ENCODE measurements at regions not wholly inside any gene's neighbourhood (a gene's known extent, or its start where the extent isn't known, plus 50 kb on each side); places are given as distances from the start of the nearest gene placed in this dataset.

- Histone ChIP-seq H3K4me2 (ENCODE audit: insufficient read depth, insufficient read length, low read length) (no peak overlapping the region), H3K27ac (ENCODE audit: insufficient read length, low read depth, low read length) (no peak overlapping the region), H2BK5ac (ENCODE audit: insufficient read length, low read length) (no peak overlapping the region), H2BK120ac (ENCODE audit: low read depth, low read length, poor library complexity, severe bottlenecking) (no peak overlapping the region), H3K4me1 (ENCODE audit: insufficient read depth, low read length) (no peaks in the 10 kb centered on the region), H3K18ac (ENCODE audit: insufficient read length, low read depth, low read length) (no peak overlapping the region), H3K79me1 (ENCODE audit: insufficient read depth, low read depth, low read length, poor library complexity, severe bottlenecking) (no peaks in the 10 kb centered on the region), H4K91ac (ENCODE audit: insufficient read length, low read depth, low read length) (no peak overlapping the region), H4K20me1 (ENCODE audit: control insufficient read depth, insufficient read depth, insufficient read length) (no peaks in the 10 kb centered on the region), H2AK5ac (ENCODE audit: insufficient read length, low read length) (no peak overlapping the region), H3K9me3 (ENCODE audit: control insufficient read depth, low read depth, low read length) (no peaks in the 10 kb centered on the region), H2BK20ac (ENCODE audit: low read depth, low read length, poor library complexity, severe bottlenecking) (no peak overlapping the region), H3K23ac (ENCODE audit: insufficient read length, low read depth, low read length) (no peak overlapping the region), H4K8ac (replicated peaks; ENCODE audit: insufficient read length, low read depth, low read length) (no peak overlapping the region), H3K4ac (ENCODE audit: low read depth, low read length) (no peak overlapping the region), H2BK12ac (ENCODE audit: insufficient read length, low read depth, low read length) (no peak overlapping the region), H4K5ac (ENCODE audit: insufficient read length, low read depth, low read length) (no peak overlapping the region), H3K9ac (ENCODE audit: extremely low read depth, insufficient read length, low read length) (no peak overlapping the region), H3K56ac (ENCODE audit: insufficient read length, low read depth, low read length) (no peak overlapping the region), H3T11ph (ENCODE audit: low read length) (no peak overlapping the region), H2BK15ac (ENCODE audit: low read depth, low read length) (no peak overlapping the region), H3K23me2 (ENCODE audit: insufficient read length, low read depth, low read length, poor library complexity, severe bottlenecking) (no peaks in the 10 kb centered on the region), H2AFZ (ENCODE audit: low read length) (no peak overlapping the region), H3K14ac (ENCODE audit: insufficient read depth, low read length) (no peak overlapping the region), H3K27me3 (ENCODE audit: insufficient read depth, low read length) (no peaks in the 10 kb centered on the region), H3K79me2 (ENCODE audit: insufficient read depth, low read length) (no peaks in the 10 kb centered on the region)
- Mint-ChIP-seq H3K4me3 (no peak overlapping the region), H3K27ac (no peak overlapping the region), H3K4me1 (no peaks in the 10 kb centered on the region), H3K36me3 (ENCODE audit: insufficient read depth in 1 of 3, low read depth in 3 of 3) (no peaks in the 10 kb centered on the region), H3K27me3 (ENCODE audit: low read depth) (no peaks in the 10 kb centered on the region), H3K9me3 (no peaks in the 10 kb centered on the region)
- WGBS (ENCODE audit: extremely low coverage, insufficient read length, low lambda C conversion rate) = no CpG with 5 or more reads among the region's 1 CpG
- DNase-seq = no peak
- TF ChIP-seq, protein P1, sequence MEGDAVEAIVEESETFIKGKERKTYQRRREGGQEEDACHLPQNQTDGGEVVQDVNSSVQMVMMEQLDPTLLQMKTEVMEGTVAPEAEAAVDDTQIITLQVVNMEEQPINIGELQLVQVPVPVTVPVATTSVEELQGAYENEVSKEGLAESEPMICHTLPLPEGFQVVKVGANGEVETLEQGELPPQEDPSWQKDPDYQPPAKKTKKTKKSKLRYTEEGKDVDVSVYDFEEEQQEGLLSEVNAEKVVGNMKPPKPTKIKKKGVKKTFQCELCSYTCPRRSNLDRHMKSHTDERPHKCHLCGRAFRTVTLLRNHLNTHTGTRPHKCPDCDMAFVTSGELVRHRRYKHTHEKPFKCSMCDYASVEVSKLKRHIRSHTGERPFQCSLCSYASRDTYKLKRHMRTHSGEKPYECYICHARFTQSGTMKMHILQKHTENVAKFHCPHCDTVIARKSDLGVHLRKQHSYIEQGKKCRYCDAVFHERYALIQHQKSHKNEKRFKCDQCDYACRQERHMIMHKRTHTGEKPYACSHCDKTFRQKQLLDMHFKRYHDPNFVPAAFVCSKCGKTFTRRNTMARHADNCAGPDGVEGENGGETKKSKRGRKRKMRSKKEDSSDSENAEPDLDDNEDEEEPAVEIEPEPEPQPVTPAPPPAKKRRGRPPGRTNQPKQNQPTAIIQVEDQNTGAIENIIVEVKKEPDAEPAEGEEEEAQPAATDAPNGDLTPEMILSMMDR (conservative IDR thresholded peaks at IDR 0.05) = no peak
These were observed 59.4 kb upstream of the AHR start for GRCh38 chr7:17239046-17239445.
